ENCODE measurements at regions not wholly inside any gene's neighbourhood (a gene's known extent, or its start where the extent isn't known, plus 50 kb on each side); places are given as distances from the start of the nearest gene placed in this dataset.
A peak's percentile ranks its signal among the peaks of the same experiment; 100 is the strongest.

DNA sequence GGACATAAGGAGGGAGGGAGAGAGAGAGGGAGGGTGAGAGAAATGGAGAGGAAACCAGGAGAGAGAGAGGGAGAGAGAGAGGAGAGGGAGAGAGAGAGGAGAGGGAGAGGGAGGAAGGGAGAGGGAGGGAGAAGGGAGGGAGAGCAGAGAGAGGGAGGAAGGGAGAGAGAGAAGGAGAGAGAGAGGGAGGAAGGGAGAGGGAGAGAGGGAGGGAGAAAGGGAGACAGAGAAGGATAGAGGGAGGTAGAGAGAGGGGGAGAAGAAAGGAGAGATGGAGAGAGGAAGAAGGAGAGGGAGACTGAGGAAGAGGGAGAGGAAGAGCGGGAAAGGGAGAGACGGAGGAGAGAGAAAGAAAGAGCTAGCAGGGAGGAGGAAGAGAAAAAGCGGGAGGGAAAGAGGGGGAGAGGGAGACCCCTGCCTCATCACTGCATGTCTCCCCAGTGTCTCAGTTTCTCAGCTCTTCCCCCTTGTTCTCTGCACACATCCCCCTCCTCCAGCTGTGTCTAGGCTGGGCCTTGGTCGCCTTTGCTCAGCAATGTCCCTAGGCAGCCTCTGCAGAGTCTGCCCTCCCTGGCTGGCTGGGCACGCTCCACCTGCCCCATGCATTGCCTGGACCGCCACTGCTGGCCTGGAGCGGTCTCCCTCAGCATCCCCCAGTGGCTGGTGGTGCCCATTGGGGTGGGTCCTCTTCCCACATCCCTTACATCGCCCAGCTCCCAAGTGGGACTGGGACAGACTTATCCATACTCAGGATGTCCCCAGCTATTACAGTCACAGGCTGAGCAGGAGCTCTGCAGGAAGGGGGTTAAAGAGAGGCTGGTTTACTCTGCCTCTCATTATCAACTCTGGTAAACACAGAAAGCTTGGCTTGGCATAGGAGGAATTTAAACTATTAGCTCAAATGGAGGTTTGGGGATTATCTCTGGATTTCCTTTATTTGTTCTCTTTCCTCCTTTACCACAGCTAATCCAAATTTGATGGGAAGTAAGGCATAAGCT lies 85.7 kb upstream of the APCDD1 start:
- Histone ChIP-seq H3K79me2 (ENCODE audit: control insufficient read depth, insufficient read depth, low read length) (no peaks in the 10 kb centered on the region), H3K4me2 (ENCODE audit: low read length) (no peak overlapping the region), H4K8ac (ENCODE audit: low read depth, low read length) (no peak overlapping the region), H3K4ac (ENCODE audit: low read depth, low read length) (no peak overlapping the region), H2AK5ac (ENCODE audit: low read length) (peak overlapping the region; percentile 12), H3K56ac (ENCODE audit: low read length) (peak overlapping the region; percentile 25), H3K36me3 (ENCODE audit: control insufficient read depth, insufficient read depth, low read length) (no peaks in the 10 kb centered on the region), H3K9ac (ENCODE audit: low read length) (no peak overlapping the region), H3K4me1 (ENCODE audit: control insufficient read depth, low read depth, low read length) (peaks cover 2% of the 10 kb centered on the region), H2BK15ac (replicated peaks; ENCODE audit: low read depth) (no peak overlapping the region), H3K4me3 (ENCODE audit: low read length) (no peak overlapping the region), H3K23ac (ENCODE audit: low read length) (no peak overlapping the region), H2BK120ac (ENCODE audit: low read depth, low read length) (no peak overlapping the region), H2BK5ac (ENCODE audit: low read length) (no peak overlapping the region), H3K27ac (ENCODE audit: low read depth, low read length) (no peak overlapping the region), H3K18ac (ENCODE audit: low read length) (no peak overlapping the region), H4K5ac (ENCODE audit: low read length) (no peak overlapping the region), H3K27me3 (ENCODE audit: insufficient read depth, low read length, poor library complexity) (no peaks in the 10 kb centered on the region), H3K79me1 (ENCODE audit: low read length) (no peaks in the 10 kb centered on the region)
- peak; percentile 23 for DNase-seq
- WGBS (ENCODE audit: extremely low coverage, insufficient coverage, low lambda C conversion rate) = no CpG with 5 or more reads among the region's 8 CpGs

DNA sequence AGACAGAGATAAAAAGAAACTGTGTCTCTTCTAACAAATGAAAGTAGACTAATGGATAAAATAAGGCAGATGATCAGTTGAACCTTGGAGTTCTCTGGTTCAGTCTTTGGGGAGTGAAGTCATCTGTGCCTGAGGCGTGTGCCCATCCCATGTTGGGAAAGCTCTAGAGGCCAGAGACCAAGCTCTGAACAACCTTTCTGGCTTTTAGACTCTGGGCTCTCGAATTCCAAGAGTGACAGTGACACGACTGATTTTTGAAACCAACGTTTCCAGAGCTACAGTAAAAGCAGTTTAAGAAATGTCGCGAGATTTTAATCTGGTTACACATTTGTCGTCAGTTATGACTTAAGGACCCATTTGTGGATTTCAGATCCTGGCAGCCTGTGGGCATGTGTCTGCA lies 83.7 kb upstream of the APCDD1 start:
- Histone ChIP-seq H3K9ac (ENCODE audit: low read length) (no peak overlapping the region), H3K4me3 (ENCODE audit: low read length) (no peak overlapping the region), H2BK120ac (ENCODE audit: low read depth, low read length) (no peak overlapping the region), H4K8ac (ENCODE audit: low read depth, low read length) (no peak overlapping the region), H3K4me2 (ENCODE audit: low read length) (no peak overlapping the region), H3K79me1 (ENCODE audit: low read length) (no peaks in the 10 kb centered on the region), H3K27me3 (ENCODE audit: insufficient read depth, low read length, poor library complexity) (no peaks in the 10 kb centered on the region), H3K18ac (ENCODE audit: low read length) (no peak overlapping the region), H3K79me2 (ENCODE audit: control insufficient read depth, insufficient read depth, low read length) (no peaks in the 10 kb centered on the region), H3K56ac (ENCODE audit: low read length) (no peak overlapping the region), H2BK5ac (ENCODE audit: low read length) (no peak overlapping the region), H2BK15ac (replicated peaks; ENCODE audit: low read depth) (no peak overlapping the region), H3K36me3 (ENCODE audit: control insufficient read depth, insufficient read depth, low read length) (no peaks in the 10 kb centered on the region), H4K5ac (ENCODE audit: low read length) (no peak overlapping the region), H3K23ac (ENCODE audit: low read length) (no peak overlapping the region), H3K27ac (ENCODE audit: low read depth, low read length) (no peak overlapping the region), H3K4ac (ENCODE audit: low read depth, low read length) (no peak overlapping the region), H3K4me1 (ENCODE audit: control insufficient read depth, low read depth, low read length) (peaks cover 2% of the 10 kb centered on the region), H2AK5ac (ENCODE audit: low read length) (no peak overlapping the region)
- no CpG with 5 or more reads among the region's 7 CpGs for WGBS (ENCODE audit: extremely low coverage, insufficient coverage, low lambda C conversion rate)
- DNase-seq = peak; percentile 28

- H3K79me1 ChIP-seq (ENCODE audit: low read length) = no peaks in the 10 kb centered on the region
- H2BK5ac ChIP-seq (ENCODE audit: low read length) = no peak overlapping the region
- peak; percentile 57 for DNase-seq
- no peak overlapping the region for H3K23ac ChIP-seq (ENCODE audit: low read length)
- no peak overlapping the region for H2AK5ac ChIP-seq (ENCODE audit: low read length)
- no peak overlapping the region for H3K9ac ChIP-seq (ENCODE audit: low read length)
- no peak overlapping the region for H3K27ac ChIP-seq (ENCODE audit: low read depth, low read length)
- no peak overlapping the region for H3K18ac ChIP-seq (ENCODE audit: low read length)
- no CpG with 5 or more reads among the region's 3 CpGs for WGBS (ENCODE audit: extremely low coverage, insufficient coverage, low lambda C conversion rate)
- peaks cover 2% of the 10 kb centered on the region for H3K4me1 ChIP-seq (ENCODE audit: control insufficient read depth, low read depth, low read length)
- H3K4me3 ChIP-seq (ENCODE audit: low read length) = no peak overlapping the region
- H3K4me2 ChIP-seq (ENCODE audit: low read length) = no peak overlapping the region
- H3K4ac ChIP-seq (ENCODE audit: low read depth, low read length) = no peak overlapping the region
- no peaks in the 10 kb centered on the region for H3K36me3 ChIP-seq (ENCODE audit: control insufficient read depth, insufficient read depth, low read length)
- no peaks in the 10 kb centered on the region for H3K79me2 ChIP-seq (ENCODE audit: control insufficient read depth, insufficient read depth, low read length)
- H2BK120ac ChIP-seq (ENCODE audit: low read depth, low read length) = no peak overlapping the region
- H3K56ac ChIP-seq (ENCODE audit: low read length) = peak overlapping the region; percentile 29
- H4K5ac ChIP-seq (ENCODE audit: low read length) = no peak overlapping the region
- no peak overlapping the region for H2BK15ac ChIP-seq (replicated peaks; ENCODE audit: low read depth)
- H3K27me3 ChIP-seq (ENCODE audit: insufficient read depth, low read length, poor library complexity) = no peaks in the 10 kb centered on the region
- H4K8ac ChIP-seq (ENCODE audit: low read depth, low read length) = no peak overlapping the region
Observed at GRCh38 chr18:10371165-10371564, 83.3 kb upstream of the APCDD1 start.

GRCh38 chr18:10374195-10374594 lies 80.2 kb upstream of the APCDD1 start:
- DNase-seq = no peak
- no peak overlapping the region for H2AK5ac ChIP-seq (ENCODE audit: low read length)
- no peaks in the 10 kb centered on the region for H3K27me3 ChIP-seq (ENCODE audit: insufficient read depth, low read length, poor library complexity)
- no peaks in the 10 kb centered on the region for H3K36me3 ChIP-seq (ENCODE audit: control insufficient read depth, insufficient read depth, low read length)
- H3K4me3 ChIP-seq (ENCODE audit: low read length) = no peak overlapping the region
- H4K5ac ChIP-seq (ENCODE audit: low read length) = no peak overlapping the region
- peaks cover 2% of the 10 kb centered on the region for H3K4me1 ChIP-seq (ENCODE audit: control insufficient read depth, low read depth, low read length)
- H3K79me1 ChIP-seq (ENCODE audit: low read length) = no peaks in the 10 kb centered on the region
- no peak overlapping the region for H3K9ac ChIP-seq (ENCODE audit: low read length)
- H3K4me2 ChIP-seq (ENCODE audit: low read length) = no peak overlapping the region
- no peak overlapping the region for H4K8ac ChIP-seq (ENCODE audit: low read depth, low read length)
- no peak overlapping the region for H3K23ac ChIP-seq (ENCODE audit: low read length)
- WGBS (ENCODE audit: extremely low coverage, insufficient coverage, low lambda C conversion rate) = no CpG with 5 or more reads among the region's 10 CpGs
- H3K27ac ChIP-seq (ENCODE audit: low read depth, low read length) = no peak overlapping the region
- H2BK5ac ChIP-seq (ENCODE audit: low read length) = no peak overlapping the region
- no peak overlapping the region for H3K4ac ChIP-seq (ENCODE audit: low read depth, low read length)
- H2BK15ac ChIP-seq (replicated peaks; ENCODE audit: low read depth) = no peak overlapping the region
- no peak overlapping the region for H2BK120ac ChIP-seq (ENCODE audit: low read depth, low read length)
- no peak overlapping the region for H3K56ac ChIP-seq (ENCODE audit: low read length)
- no peaks in the 10 kb centered on the region for H3K79me2 ChIP-seq (ENCODE audit: control insufficient read depth, insufficient read depth, low read length)
- no peak overlapping the region for H3K18ac ChIP-seq (ENCODE audit: low read length)

DNA sequence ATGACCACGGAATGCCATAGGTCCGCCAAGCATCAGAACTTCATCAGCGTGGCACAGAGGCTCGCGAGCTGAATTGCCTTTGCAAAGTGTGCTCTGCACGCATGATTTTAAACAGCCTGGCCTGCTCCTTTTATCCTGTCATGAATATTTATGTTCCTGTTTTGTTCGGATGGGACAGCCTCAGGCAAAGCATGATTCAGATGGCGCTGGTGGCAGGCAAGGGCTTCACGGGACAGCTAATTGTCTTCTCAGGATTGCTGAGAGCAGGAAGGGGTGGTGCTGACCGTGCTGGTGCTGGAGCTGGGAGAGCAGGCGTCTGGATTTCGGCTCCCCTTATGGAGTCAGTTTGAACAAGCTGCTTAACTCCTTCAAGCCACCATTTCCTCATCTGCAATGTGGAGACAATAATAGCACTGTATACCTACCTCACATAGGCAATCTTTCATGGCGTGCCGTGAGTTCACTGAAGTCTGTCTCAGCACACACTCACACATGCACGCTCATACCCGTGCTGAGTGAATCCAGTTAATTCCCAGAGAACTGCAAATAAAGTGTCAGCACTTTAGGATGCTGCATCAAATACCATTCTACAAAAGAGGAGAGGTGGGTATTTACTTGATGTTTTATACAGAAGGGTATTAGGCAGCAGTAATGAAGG lies 79.7 kb upstream of the APCDD1 start:
- no peak overlapping the region for H3K4me3 ChIP-seq (ENCODE audit: low read length)
- no peaks in the 10 kb centered on the region for H3K27me3 ChIP-seq (ENCODE audit: insufficient read depth, low read length, poor library complexity)
- H3K79me1 ChIP-seq (ENCODE audit: low read length) = no peaks in the 10 kb centered on the region
- no peak overlapping the region for H4K5ac ChIP-seq (ENCODE audit: low read length)
- H2BK5ac ChIP-seq (ENCODE audit: low read length) = no peak overlapping the region
- no peak overlapping the region for H2BK120ac ChIP-seq (ENCODE audit: low read depth, low read length)
- H3K4ac ChIP-seq (ENCODE audit: low read depth, low read length) = no peak overlapping the region
- H3K27ac ChIP-seq (ENCODE audit: low read depth, low read length) = no peak overlapping the region
- H3K56ac ChIP-seq (ENCODE audit: low read length) = peak overlapping the region; percentile 57
- H3K18ac ChIP-seq (ENCODE audit: low read length) = no peak overlapping the region
- H3K4me2 ChIP-seq (ENCODE audit: low read length) = no peak overlapping the region
- WGBS (ENCODE audit: extremely low coverage, insufficient coverage, low lambda C conversion rate) = no CpG with 5 or more reads among the region's 16 CpGs
- peaks cover 2% of the 10 kb centered on the region for H3K4me1 ChIP-seq (ENCODE audit: control insufficient read depth, low read depth, low read length)
- no peak overlapping the region for H2BK15ac ChIP-seq (replicated peaks; ENCODE audit: low read depth)
- no peak overlapping the region for H3K23ac ChIP-seq (ENCODE audit: low read length)
- H3K79me2 ChIP-seq (ENCODE audit: control insufficient read depth, insufficient read depth, low read length) = no peaks in the 10 kb centered on the region
- H3K36me3 ChIP-seq (ENCODE audit: control insufficient read depth, insufficient read depth, low read length) = no peaks in the 10 kb centered on the region
- H2AK5ac ChIP-seq (ENCODE audit: low read length) = no peak overlapping the region
- DNase-seq = peak; percentile 55
- no peak overlapping the region for H3K9ac ChIP-seq (ENCODE audit: low read length)
- no peak overlapping the region for H4K8ac ChIP-seq (ENCODE audit: low read depth, low read length)

All from mesendoderm (in vitro differentiated cells).